ENCODE measurements at regions not wholly inside any gene's neighbourhood (a gene's known extent, or its start where the extent isn't known, plus 50 kb on each side); places are given as distances from the start of the nearest gene placed in this dataset.
"Not testable (repeated sequence)": the region's sequence is repeated elsewhere in the genome, so short reads cannot be mapped to it uniquely, and the experiment has no call there.

DNA sequence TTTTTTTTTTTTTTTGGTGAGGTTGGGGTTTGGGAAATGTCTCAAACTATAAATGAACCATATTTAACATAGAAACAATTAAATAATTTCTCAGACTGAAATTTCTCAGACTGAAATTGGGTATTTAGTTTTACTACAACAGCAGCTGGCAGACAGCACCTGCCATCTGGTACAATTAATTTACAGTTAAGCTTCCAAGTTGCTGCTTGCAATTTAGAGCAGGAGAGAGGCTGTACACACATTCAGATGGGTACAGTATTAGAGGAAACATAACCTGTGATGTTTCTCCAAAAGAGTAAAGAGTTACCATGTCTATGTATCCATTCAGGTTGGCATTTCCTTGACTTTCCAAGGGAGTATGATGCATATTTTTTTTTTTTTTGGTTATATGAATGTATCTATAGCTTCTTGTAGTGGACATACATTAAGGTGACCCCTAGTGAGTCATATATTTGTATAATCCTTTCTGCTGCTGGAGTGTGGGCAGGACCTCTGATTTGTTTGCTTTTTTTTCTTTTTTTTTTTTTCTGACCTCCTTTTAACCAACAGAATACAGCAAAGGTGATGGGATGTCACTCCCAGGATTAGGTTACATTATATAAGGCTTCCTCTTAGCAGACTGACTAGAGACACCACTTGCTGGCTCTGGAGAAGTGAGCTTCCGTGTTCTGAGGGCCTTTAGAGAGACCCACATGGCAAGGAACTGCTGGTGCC lies 201.7 kb downstream of the PTH2R start:
- DNase-seq = no peak

- DNase-seq = no peak
These were observed 202.7 kb downstream of the PTH2R start for GRCh38 chr2:208609166-208609804.

- DNase-seq = not testable (repeated sequence)
These were observed 209.1 kb downstream of the PTH2R start for GRCh38 chr2:208615675-208616074.

DNA sequence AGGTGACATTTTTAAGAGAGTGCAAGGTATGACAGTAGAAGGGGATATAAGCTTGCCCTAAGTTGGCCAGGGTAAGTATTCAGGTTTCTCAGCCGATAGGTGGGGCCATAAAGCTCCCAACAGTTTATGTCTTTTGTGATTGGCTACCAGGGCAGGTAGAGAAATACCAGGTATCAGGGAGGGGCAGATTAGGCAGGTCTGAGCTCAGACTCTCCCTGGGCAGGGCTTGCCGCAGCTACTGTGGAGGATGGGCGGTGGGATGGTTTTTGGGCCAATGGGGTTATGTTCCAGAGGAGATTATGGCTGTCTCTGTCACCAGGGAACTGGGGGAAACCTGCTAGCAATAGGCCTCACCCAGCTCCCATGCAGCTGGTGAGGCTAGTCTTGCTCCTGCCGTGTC lies 211.6 kb downstream of the PTH2R start:
- DNase-seq = no peak

DNA sequence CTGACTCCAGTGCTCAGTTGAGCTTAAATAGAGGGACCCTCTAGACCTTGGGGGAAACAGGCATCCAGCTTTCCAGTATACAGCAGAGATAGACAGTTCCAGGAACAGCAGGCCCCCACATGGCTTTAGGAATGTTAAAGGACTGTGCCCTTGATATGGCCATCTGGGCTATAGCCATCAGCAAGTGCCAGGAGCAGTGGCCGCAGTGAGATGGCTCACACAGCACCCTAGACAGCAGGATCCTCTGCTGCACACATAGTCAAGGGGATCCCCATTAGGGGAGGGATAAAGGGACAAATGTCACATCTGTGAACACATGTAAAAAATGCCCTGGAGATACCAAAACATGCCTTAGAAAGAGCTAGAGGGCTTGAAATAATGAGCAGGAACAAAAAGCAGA lies 213.4 kb downstream of the PTH2R start:
- no peak for DNase-seq

DNA sequence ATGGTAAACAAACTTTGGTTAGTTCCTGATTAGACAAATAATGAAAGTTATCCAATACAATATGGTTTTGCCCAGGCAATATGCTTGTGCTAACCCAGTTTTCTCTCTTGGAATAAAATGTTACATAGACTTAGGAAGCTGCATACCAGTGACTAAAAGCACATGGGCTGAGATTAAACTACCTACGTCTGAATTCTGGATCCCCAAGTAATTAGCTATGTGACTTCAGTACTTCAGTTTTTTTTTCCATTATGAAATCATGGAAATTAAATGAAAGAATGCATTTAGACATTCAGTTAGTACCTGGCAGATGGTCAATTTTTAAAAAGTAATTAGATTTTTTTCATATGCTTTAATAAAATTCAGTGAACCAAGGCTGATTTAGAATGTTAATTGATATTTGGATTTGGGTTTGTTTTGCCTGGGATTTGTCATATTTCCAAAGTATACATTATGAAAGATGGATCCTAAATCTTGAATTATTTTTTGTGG lies 213.9 kb downstream of the PTH2R start:
- DNase-seq = no peak

GRCh38 chr2:208627110-208627884 lies 220.7 kb downstream of the PTH2R start:
- no peak for DNase-seq

- no peak for DNase-seq
These were observed 221.3 kb downstream of the PTH2R start for GRCh38 chr2:208627916-208628315.

GRCh38 chr2:208638059-208638458 lies 231.5 kb downstream of the PTH2R start:
- DNase-seq = no peak

- DNase-seq = no peak
These were observed 235.7 kb downstream of the PTH2R start for GRCh38 chr2:208642125-208642779.

GRCh38 chr2:208643145-208643544 lies 236.6 kb downstream of the PTH2R start:
- no peak for DNase-seq

GRCh38 chr2:208645226-208645625 lies 238.6 kb downstream of the PTH2R start:
- DNase-seq = no peak

GRCh38 chr2:208648368-208648767 lies 241.8 kb downstream of the PTH2R start:
- DNase-seq = no peak

- DNase-seq = no peak
These were observed 246.8 kb downstream of the PTH2R start for GRCh38 chr2:208653383-208653782.

DNA sequence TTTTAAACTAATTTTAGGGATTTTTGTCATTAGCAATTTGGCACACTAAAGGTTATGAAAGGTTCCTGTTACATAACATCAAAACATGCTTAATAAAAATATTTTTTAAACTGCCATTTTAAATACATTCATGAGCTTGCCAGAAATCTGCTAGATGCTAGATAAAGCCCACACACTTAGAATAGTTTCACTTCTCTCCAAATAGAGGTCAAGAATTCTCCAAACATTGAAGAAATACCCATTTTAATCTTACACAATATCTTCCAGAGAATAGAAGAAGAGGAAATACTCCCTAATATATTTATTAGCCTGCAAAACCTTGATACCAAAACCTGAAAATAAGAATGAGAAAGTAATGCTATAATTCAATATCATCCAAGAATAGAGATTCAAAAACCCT lies 247.5 kb downstream of the PTH2R start:
- DNase-seq = no peak

DNA sequence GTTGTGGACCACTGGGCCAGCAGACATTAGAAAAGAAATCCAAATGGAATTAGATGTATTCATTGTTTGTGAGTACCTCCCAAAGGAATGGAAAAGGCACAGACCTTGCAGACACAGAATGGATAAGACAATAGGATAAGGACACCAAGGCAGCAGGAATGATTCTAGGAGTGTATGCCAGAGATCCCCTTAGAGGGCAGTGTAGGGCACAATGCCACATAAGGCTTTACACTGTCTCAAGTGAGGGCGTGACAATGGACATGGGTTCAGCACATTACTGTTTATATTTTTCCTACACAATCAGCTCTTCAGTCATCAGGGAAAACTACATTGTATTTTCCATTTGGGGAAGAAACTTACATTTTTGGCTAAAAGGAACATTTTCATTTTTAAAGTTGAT lies 250.9 kb downstream of the PTH2R start:
- no peak for DNase-seq

DNA sequence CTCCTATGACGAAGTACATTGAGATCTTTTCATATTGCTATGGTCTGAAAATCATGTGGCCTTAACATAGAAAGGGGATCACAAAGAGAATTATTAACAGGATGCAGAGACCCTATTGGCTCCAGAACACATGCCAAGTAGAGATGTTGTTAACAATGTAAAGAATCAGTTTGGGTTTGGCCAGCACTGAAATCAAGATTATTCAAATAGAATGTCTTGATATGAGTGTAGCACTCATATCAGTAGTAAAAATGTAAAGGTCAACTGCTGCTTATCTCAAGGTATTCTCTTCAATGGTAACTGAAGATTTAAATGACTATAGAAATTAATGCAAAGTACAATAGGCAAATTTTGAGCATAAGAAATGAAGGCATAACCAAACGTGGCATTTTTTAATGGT lies 262.8 kb downstream of the PTH2R start:
- no peak for DNase-seq

DNA sequence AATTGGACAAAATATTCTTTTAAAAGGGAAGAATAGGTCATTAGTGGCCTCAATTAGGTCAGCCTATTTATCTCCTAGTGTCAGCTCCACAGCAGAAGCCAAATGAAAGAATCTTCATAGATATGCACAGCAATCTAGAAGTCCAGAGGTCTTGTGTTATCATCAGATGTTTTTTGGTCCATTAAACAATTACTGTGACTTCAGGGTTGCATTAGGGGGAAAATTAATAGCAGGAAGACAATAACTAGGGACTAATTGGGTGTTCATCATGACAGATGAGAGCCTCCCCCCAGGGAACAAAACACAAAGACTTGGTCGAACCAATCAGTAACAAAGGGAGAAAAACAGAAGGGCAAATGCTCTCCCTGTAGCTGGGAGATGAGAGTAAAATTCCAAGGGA lies 264.7 kb downstream of the PTH2R start:
- DNase-seq = no peak

- no peak for DNase-seq
These were observed 265.5 kb downstream of the PTH2R start for GRCh38 chr2:208671886-208672680.

DNA sequence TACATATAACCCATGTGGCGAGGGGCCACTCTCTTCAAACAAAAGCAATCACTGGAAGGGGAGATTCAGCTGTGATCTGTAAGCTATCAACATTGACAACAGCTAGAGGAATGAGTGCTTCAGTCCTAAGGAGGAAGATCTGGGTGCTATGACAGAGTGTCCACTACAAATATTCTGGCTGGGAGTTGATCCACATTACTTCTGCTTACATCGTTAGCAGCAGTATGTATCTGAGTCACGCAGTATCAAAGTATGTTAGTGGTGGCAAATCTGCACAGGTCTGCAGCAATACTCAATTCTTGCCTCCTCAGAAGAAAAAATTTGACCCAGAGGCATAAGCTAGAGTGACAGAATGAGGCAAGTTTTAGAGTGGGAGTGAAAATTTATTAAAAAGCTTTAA lies 267.0 kb downstream of the PTH2R start:
- DNase-seq = no peak

DNA sequence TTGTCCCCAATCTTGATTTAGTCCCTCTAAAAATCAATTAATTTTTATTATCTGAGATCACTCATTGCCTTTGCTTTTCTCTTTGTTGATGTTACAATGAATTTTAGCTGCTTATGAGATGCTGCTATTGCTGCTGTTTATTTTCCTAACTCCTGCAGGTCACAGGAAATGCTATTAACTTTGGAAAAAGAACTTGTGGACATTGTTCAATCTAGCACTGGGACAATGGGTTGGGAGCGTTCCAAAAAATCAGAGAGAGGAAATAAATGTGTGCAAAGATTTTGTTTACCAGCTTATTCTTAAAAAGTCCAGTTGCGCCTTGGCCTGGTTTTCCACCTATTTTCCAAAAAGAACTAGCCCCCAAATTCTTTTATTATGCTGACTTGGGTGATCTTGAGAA lies 268.3 kb downstream of the PTH2R start:
- DNase-seq = no peak

GRCh38 chr2:208685929-208686328 lies 279.3 kb downstream of the PTH2R start:
- not testable (repeated sequence) for DNase-seq
